GM19328 (cell line): ENCODE measurements at regions not wholly inside any gene's neighbourhood (a gene's known extent, or its start where the extent isn't known, plus 50 kb on each side); places are given as distances from the start of the nearest gene placed in this dataset.

Experiments
- ATAC-seq: cut with Tn5 transposase; IDR thresholded peaks from one replicate; pipeline ENCODE4 v1.9.1; 2021; ENCODE audit warnings: mild to moderate bottlenecking, moderate library complexity; ENCODE audit not compliant: unreplicated experiment

DNA sequence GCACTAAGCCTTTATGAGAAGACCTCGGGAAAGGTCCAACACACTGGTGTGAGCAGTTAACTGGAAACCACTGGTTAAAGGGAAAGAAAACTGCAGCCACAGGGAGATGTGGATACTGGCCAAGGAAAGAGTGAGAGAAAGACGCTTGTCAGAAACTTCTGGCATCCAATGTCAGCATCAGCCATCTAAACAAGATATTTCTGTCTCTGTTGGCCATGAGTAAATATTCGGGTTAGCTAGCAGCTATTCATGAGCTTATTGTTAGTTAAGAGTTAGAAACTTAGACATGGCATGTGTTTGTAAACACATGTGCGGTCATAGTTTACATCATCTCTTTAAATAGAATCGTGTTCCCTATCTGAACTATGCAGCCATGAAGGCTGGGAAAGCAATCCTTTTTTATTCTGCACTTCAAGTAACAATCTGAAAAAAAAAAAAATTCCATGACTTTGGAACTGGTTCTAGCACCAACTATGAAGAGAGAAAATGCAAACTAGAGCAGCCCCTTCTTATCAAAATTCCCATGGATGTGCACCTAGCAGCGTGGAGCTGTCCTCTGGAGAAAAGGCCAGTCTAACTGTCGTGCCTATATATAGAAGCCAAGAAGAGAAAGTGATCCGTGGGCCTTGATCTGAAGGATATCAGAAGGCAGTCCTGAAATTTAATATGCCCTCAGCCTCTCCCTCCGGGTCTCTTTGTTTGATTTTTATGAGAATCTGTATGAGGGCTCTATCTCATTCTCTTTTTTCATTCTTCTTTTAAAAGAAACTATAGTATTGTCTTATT lies 84.0 kb upstream of the RFX8 start:
- ATAC-seq = no peak

DNA sequence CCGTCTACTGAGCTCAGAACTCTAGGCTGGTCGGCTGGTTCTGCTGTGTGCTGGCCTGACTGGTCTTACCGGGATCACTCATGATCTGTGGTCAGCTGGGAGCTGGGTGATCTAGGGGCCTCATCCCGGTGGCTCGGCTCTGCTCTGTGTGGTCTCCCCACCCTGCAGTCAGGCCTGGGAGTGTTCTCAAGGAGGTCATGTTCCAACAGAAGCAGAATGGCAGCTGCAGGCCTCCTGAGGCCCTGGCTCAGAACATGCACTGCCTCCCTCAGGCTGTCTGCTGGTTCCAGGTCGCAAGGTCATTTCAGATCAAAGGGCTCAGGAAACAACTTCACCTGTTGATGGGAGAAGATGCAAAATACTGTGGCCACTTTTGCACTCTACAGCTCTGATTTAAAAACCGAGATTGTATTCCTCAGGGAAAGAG lies 81.1 kb upstream of the RFX8 start:
- ATAC-seq = no peak

DNA sequence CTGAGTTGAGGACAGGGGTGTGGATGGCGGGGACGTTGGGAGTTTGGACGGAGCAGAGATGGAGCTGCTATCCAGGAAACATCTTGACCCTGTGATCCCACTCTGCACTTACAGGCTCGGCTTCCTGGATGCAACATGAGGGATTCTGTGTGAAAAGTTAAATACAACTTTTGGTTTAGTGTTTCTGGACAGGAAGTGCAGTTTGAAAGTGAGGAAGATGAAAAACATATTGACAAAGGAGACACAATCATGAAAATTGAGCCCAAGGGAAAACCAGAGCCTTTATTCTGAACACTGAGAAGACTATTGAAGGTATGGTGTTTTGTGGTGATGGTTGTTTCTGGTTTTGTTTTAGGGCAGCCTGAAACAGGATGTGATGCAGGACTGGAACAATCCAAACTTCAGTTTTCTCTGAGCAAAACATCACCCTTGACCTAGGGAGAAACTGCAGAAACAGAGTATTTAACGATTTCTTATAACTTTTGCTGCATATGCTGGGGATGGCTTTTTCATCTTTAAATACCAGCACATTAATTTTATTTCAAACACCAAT lies 76.5 kb upstream of the RFX8 start:
- no peak for ATAC-seq

DNA sequence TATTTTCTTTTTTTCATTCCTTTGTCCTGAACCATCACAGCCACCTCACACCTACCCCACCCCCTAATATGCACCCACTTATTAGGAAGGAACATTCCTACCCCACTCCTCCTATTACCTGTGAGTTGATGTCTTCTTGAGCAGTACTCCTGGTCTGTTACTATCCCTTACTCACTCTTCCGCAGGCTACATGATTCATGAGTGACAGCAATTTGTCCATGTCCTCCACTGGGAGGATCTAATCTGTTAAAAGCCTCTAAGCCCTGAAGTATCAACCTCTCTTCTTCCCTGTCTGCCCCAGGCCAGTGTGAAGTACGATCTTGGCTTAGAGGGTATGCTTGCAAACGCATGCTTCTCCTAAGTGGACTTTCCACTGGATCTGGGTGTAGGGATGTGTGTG lies 75.6 kb upstream of the RFX8 start:
- no peak for ATAC-seq

DNA sequence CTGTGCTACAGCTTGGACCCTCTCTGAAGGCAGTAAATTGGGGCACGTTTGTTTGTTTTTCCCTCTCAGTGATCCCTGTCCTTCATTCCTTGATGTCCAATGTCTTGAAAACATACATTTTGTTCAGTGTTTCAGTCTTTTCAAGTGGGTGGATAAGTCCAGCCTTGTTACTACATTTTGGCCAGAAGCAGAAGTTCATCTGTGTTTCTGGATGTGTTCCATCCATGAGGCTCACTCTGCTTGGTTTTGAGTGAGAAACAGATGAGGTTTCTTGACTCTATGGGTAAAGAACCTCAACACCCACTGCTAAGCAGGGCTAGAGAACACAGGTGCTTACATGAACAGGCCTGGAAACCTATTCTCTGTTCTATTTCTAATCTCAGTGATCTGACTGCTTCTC lies 74.5 kb upstream of the RFX8 start:
- no peak for ATAC-seq

DNA sequence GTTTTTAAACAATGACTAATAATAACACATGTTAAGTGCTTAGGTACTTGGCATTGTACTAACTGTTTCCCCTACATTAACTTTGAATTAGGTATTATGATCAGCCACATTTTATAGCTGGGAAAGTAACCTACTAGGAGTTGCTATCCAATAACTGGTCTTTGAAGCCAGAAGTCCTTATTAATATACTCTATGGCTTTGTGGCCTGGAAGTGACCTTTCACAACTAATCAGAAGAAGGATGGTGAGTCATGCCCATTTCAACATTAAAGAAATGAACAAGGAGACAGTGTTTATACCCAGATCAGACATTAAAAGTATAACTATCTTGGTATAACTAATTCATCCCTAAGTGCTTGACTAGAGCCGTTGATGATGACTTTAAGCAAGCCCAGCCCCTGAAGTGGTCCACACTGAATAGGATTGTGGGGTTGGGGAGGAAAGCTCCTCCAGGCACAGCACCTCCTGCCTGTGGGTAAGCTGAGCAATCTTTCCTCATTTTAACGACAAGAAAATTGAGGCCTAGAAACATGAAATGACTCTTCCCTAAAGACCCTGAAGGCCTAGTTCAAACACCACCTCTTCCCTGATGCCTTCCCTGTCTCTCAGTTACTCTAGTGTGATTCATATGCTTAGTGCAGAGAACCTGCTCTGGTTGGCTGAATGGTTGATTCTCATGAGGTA lies 71.6 kb upstream of the RFX8 start:
- no peak for ATAC-seq

DNA sequence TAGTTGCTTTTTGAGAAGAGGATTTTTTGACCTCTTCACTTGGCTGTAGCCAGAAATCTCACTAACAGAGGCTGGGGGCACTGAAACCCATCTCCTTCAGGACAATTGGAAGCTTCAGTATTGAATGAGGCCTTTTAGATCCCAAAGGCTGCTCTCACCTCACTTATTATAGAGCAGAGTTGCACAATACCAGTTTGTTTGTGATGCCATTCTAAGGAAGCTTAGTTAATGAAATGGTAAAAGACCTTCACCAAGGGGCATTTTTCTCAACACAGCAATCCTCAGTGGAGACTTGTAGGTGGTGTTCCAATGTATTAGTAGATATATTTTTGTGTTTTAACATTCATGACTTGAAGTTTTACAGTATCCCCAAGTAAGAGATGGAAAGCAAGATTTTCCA lies 71.0 kb upstream of the RFX8 start:
- ATAC-seq = no peak

DNA sequence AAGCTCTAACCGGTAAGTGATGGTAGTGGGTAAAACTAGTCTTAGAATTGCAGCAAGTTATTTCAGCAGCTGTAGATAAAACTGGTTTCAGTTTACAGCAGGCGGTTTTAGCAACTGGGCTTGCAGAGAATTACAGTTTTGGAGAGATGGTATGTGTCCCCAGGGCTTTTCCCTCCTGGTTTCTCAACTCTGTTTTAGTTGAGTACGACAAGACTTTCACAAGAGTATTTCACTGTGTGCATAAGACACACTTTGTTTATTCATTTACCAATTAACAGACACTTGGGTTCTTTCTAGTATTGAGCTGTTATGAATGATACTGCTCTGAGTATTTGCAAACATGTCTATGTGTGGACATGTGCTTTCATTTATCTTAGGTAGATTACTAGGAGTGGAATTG lies 65.6 kb upstream of the RFX8 start:
- ATAC-seq = no peak

DNA sequence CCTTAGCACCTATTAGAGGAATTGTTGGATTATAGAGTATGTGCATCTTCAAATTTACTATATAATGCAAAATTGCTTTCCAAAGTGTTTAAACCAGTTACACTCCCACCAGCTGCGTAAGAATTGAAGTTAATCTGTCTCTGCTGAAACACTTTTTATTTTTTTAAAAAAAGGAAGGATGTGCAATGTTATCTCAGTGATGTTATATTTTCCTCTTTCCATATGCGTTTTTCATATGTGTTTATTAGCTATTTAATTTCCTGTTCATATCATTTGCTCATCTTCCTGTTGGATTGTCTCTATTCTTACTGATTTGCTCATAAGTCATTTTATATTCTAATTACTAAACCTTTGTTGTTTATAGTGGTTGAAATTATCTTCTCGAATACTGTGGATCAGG lies 63.2 kb upstream of the RFX8 start:
- ATAC-seq = no peak

DNA sequence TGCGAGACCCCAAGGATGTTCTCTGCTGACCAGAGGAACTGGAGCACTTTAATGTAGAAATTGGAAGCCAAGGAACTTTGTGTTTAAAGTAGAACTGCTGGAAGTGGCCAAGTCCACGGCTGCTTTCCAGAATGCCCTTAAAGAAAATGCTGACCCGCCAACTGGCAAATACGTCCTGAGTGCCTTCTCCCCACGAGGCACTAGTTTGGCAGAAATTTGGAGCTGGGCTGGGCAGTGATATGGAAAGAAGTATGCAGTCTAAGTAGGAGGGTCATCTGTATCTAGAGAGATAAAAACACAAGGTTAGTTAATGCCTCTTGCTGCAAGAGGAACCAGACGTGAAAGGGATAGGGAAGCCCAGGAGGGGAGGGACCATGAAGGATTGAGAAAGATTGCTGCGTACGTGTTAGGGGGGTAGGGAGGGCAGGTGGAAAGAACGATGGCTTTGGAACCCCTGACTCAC lies 59.3 kb upstream of the RFX8 start:
- no peak for ATAC-seq

DNA sequence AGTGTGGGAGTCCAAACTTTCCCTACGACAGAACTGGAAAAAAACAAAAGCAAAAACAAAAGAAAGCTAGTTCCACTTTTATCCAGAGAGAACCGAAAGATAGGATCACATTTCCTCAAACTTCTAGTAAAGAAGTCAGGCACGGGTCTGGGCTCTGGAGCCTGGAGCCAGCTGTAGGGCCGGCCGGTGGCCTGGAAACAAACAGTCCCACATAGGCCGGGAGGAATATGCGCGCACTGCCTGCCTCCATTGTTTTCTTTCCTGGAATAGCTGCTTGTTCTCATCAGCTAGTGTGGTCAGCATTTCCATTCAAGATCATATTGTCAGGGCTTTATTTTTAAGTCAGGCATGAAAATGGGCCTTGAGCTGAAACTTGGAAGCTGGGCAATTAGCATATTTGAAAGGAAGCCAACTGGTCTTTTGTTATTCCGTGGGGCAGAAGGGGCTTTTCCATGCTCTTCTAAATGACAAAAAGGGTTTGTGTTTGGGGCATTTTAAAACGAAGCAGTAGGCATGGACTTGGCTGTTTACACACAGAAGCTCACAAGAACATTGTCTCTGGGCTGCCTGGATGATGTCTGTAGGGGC lies 58.7 kb upstream of the RFX8 start:
- ATAC-seq = no peak

DNA sequence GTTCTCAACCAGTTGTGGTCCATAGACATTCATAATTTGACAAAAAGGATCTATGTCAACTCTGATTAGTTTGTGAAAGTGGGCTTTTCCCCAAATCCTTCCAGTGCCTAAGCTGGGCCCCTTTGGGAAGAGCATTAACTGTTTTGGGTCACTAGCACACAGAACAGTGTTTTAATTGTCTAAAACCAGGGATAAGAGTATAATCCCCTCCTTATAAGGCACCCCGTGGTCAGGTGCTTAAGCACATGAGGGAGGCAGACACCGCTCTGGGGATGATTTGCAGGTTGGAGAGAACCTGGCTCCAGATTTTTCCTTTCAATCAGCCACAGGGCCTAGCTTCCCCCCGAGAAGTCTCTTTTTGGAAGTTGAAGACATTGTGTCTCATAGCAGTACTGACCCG lies 53.6 kb upstream of the RFX8 start:
- ATAC-seq = no peak

DNA sequence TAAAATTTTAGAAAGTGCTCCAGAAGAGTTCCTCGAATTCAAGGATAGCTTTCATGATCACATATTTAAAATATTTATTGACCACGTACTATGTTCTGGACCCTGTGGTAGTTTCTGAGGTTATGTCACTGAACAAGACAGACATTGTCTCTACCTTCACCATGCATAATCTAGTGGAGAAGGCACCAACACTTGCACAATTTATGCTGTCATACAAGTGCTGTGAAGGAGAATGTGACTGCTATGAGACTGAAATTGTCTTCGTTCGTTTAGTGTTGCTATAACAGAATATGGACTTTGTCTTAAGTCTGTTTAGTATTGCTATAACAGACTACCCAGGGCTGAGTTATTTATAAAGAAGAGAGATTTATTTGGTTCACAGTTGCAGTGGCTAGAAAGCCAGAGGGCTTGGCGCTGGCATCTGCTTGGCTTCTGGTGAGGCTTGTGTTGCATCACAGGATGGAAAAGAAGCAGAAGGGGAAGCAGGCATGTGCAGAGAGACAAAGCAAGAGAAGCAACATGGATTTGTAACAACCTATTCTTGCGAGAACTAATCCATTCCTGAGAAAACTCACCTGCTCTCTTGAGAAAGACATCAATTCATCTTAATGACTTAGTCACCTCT lies 50.0 kb upstream of the RFX8 start:
- ATAC-seq = no peak
